Fibroblast of lung (primary cell): ENCODE measurements at regions not wholly inside any gene's neighbourhood (a gene's known extent, or its start where the extent isn't known, plus 50 kb on each side); places are given as distances from the start of the nearest gene placed in this dataset.
"Not testable (repeated sequence)": the region's sequence is repeated elsewhere in the genome, so short reads cannot be mapped to it uniquely, and the experiment has no call there.

Experiments
- DNase-seq, 2 donors: peaks; one replicate each; pipeline versions ENCODE4 v3.0.0 to v3.0.0-alpha.2; 2010; ENCODE audit warnings: low read depth in 2 of 2
- H2AFZ ChIP-seq: 2 replicates; pipeline ENCODE4 v1.5.1; 2012; ENCODE audit warnings: low read length, control low read depth, inconsistent platforms
- H3K27ac ChIP-seq: 2 replicates; pipeline ENCODE4 v1.5.1; 2011; ENCODE audit warnings: low read length, control low read depth; ENCODE audit not compliant: insufficient read depth
- H3K27me3 ChIP-seq: 2 replicates; pipeline ENCODE4 v1.5.1; 2011; ENCODE audit warnings: mild to moderate bottlenecking, low read length; ENCODE audit not compliant: control insufficient read depth, insufficient read depth
- H3K36me3 ChIP-seq: 2 replicates; pipeline ENCODE4 v1.5.1; 2011; ENCODE audit warnings: low read length; ENCODE audit not compliant: control insufficient read depth, insufficient read depth
- H3K4me1 ChIP-seq: 2 replicates; pipeline ENCODE4 v1.5.1; 2011; ENCODE audit warnings: low read length; ENCODE audit not compliant: control insufficient read depth, insufficient read depth; ENCODE audit errors: extremely low read depth
- H3K4me2 ChIP-seq: 2 replicates; pipeline ENCODE4 v1.5.1; 2011; ENCODE audit warnings: low read length, control low read depth; ENCODE audit not compliant: insufficient read depth; ENCODE audit errors: extremely low read depth
- H3K4me3 ChIP-seq, 4 experiments: fragments of 200-600 bp in 1 of 4; sonication (generic) in 1 of 4; replicated peaks in 1 of 4; 2 replicates each; pipeline ENCODE4 v1.5.1; 2011 to 2016; ENCODE audit warnings: low read length in 4 of 4, low read depth in 3 of 4, mild to moderate bottlenecking in 3 of 4, control low read depth in 2 of 4, inconsistent platforms in 1 of 4, mixed read lengths in 1 of 4; ENCODE audit not compliant: insufficient read depth in 1 of 4; ENCODE audit errors: control extremely low read depth in 1 of 4
- H3K79me2 ChIP-seq: 2 replicates; pipeline ENCODE4 v1.5.1; 2012; ENCODE audit warnings: mild to moderate bottlenecking, low read length, inconsistent platforms; ENCODE audit not compliant: control insufficient read depth, insufficient read depth
- H3K9ac ChIP-seq: 2 replicates; pipeline ENCODE4 v1.5.1; 2011; ENCODE audit warnings: mild to moderate bottlenecking, low read length, control low read depth; ENCODE audit not compliant: insufficient read depth
- H3K9me3 ChIP-seq: 2 replicates; pipeline ENCODE4 v1.5.1; 2012; ENCODE audit warnings: low read depth, low read length; ENCODE audit not compliant: control insufficient read depth, insufficient read depth
- H4K20me1 ChIP-seq: 2 replicates; pipeline ENCODE4 v1.5.1; 2011; ENCODE audit warnings: low read length; ENCODE audit not compliant: control insufficient read depth, insufficient read depth; ENCODE audit errors: extremely low read depth
- CTCF ChIP-seq, 2 donors: IDR thresholded peaks in 1 of 2; conservative IDR thresholded peaks in 1 of 2; 1 replicate in 1 of 2; 2 replicates in 1 of 2; pipeline ENCODE4 v1.5.1; 2011 to 2012; ENCODE audit warnings: low read length in 2 of 2, control low read depth in 1 of 2, inconsistent platforms in 1 of 2, low read depth in 1 of 2, mild to moderate bottlenecking in 1 of 2
- EZH2 ChIP-seq: IDR thresholded peaks from 2 replicates; pipeline ENCODE4 v1.5.1; 2012; ENCODE audit warnings: low read length, control low read depth, mild to moderate bottlenecking; ENCODE audit errors: missing control alignments

GRCh38 chr10:46204482-46205102, 82.2 kb upstream of the ANTXRL start:
- not testable (repeated sequence) for H3K4me2 ChIP-seq, H3K27ac ChIP-seq, H3K79me2 ChIP-seq, H3K4me3 ChIP-seq, H3K27me3 ChIP-seq, H3K9me3 ChIP-seq, H3K36me3 ChIP-seq, H4K20me1 ChIP-seq, H3K9ac ChIP-seq, DNase-seq, H2AFZ ChIP-seq, H3K4me1 ChIP-seq

DNA sequence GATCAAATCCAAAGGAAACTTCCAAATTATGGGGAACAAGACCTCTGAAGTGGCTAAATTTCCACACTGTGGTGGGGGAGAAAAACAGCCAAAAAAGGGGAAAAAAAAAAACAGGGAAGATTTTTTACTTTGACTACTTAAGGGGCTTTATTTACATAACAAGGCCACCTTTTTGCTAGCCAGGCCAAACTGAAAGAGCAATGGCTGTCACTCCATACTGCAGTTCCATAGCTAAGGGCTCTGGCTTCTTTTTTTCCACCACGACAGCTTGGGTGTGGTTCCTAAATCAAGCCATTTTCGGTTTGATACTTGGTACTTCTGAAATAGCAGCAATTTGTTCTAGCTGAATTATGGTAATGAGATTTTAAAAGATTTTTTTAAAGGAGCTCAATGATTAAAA, 76.4 kb upstream of the ANTXRL start:
- not testable (repeated sequence) for H3K4me1 ChIP-seq, H3K79me2 ChIP-seq, H3K4me2 ChIP-seq, H3K36me3 ChIP-seq, H3K9me3 ChIP-seq, H2AFZ ChIP-seq, H4K20me1 ChIP-seq, H3K27me3 ChIP-seq, DNase-seq, H3K9ac ChIP-seq, H3K4me3 ChIP-seq, H3K27ac ChIP-seq

DNA sequence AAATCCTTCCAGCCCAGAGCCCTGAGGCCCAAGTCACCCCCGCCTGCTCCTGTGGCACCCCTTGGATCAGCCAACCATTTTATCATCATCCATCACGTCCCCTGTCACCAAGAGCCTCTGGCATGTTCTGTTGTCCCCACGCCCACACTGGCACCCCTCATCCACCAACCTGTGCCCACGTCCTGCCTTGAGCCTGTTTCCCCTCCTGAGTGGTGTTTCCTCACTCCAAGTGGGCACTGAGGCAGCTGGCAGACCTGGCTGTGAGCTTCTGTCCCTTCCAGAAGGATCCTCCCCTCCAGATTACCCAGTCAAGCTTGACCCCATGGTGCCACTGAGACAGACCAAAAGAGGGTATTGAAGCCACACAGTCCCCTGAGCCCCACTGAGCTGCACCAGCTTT, 71.4 kb upstream of the ANTXRL start:
- H3K79me2 ChIP-seq = no peaks in the 10 kb centered on the region
- H3K27ac ChIP-seq = no peak overlapping the region
- TF ChIP-seq EZH2 = no peak
- no peak for TF ChIP-seq CTCF (conservative IDR thresholded peaks at IDR 0.05 in 1 of 2, IDR thresholded peaks at IDR 0.05 in 1 of 2; ENCODE audit: low read depth in 1 of 2, low read length in 2 of 2)
- no peaks in the 10 kb centered on the region for H3K4me1 ChIP-seq
- no peak overlapping the region for H3K4me2 ChIP-seq
- H4K20me1 ChIP-seq = no peaks in the 10 kb centered on the region
- no peak for DNase-seq
- H3K9ac ChIP-seq = no peak overlapping the region
- no peak overlapping the region for H2AFZ ChIP-seq
- H3K27me3 ChIP-seq = no peaks in the 10 kb centered on the region
- H3K36me3 ChIP-seq = no peaks in the 10 kb centered on the region
- H3K4me3 ChIP-seq = no peak overlapping the region
- no peaks in the 10 kb centered on the region for H3K9me3 ChIP-seq

- Histone ChIP-seq H3K36me3 (no peaks in the 10 kb centered on the region), H4K20me1 (no peaks in the 10 kb centered on the region), H2AFZ (no peak overlapping the region), H3K27me3 (no peaks in the 10 kb centered on the region), H3K4me2 (no peak overlapping the region), H3K4me3 (no peak overlapping the region), H3K9me3 (no peaks in the 10 kb centered on the region), H3K9ac (no peak overlapping the region), H3K79me2 (no peaks in the 10 kb centered on the region), H3K4me1 (no peaks in the 10 kb centered on the region), H3K27ac (no peak overlapping the region)
- DNase-seq = no peak
- TF ChIP-seq CTCF (conservative IDR thresholded peaks at IDR 0.05 in 1 of 2, IDR thresholded peaks at IDR 0.05 in 1 of 2; ENCODE audit: low read depth in 1 of 2, low read length in 2 of 2) = no peak
- no peak for TF ChIP-seq EZH2
Measured at GRCh38 chr10:46216003-46216634, 70.7 kb upstream of the ANTXRL start.
